H1 (cell line): ENCODE measurements at regions not wholly inside any gene's neighbourhood (a gene's known extent, or its start where the extent isn't known, plus 50 kb on each side); places are given as distances from the start of the nearest gene placed in this dataset.

Experiments
- CTCF ChIA-PET: fragments of 300-600 bp; sonication (Branson Sonifier 250); formaldehyde crosslinking; loops from one replicate; lab custom pipeline; 2021; ENCODE audit not compliant: partially characterized antibody; lab: Charles Lee
- POLR2A ChIA-PET: fragments of 300-600 bp; sonication (Branson Sonifier 250); formaldehyde crosslinking; loops from one replicate; lab custom pipeline; 2021; ENCODE audit warnings: inconsistent platforms; ENCODE audit not compliant: partially characterized antibody; lab: Charles Lee
- DNase-seq, 2 experiments: peaks; one replicate each; pipeline versions ENCODE4 v3.0.0 to v3.0.0-alpha.2; 2010 to 2022; ENCODE audit warnings: low spot score in 2 of 2, low read depth in 1 of 2, mixed read lengths in 1 of 2
- FAIRE-seq: peaks from 2 replicates; lab custom pipeline; 2011; peaks lifted over from hg19 to GRCh38; lab: Jason Lieb, UNC
- H2AFZ ChIP-seq: 2 replicates; pipeline ENCODE4 v1.8.1; 2012; ENCODE audit warnings: low read length, inconsistent platforms
- H2AK5ac ChIP-seq: 2 replicates; pipeline ENCODE4 v1.6.1; 2013; ENCODE audit warnings: low read depth, low read length
- H2BK120ac ChIP-seq: replicated peaks from 2 replicates; pipeline ENCODE3; 2013; ENCODE audit warnings: low read depth, low read length, inconsistent platforms
- H2BK12ac ChIP-seq: 2 replicates; pipeline ENCODE4 v1.6.1; 2013; ENCODE audit warnings: low read depth, low read length
- H2BK15ac ChIP-seq: 2 replicates; pipeline ENCODE4 v1.6.1; 2013; ENCODE audit warnings: low read length
- H2BK20ac ChIP-seq: 2 replicates; pipeline ENCODE4 v1.6.1; 2013; ENCODE audit warnings: low read length
- H2BK5ac ChIP-seq: 2 replicates; pipeline ENCODE4 v1.6.1; 2013; ENCODE audit warnings: low read depth, low read length
- H3K14ac ChIP-seq: 2 replicates; pipeline ENCODE4 v1.6.1; 2013; ENCODE audit warnings: inconsistent platforms; ENCODE audit not compliant: insufficient read length
- H3K18ac ChIP-seq: 2 replicates; pipeline ENCODE4 v1.6.1; 2013; ENCODE audit warnings: low read length; ENCODE audit errors: extremely low read depth
- H3K23ac ChIP-seq: 2 replicates; pipeline ENCODE4 v1.6.1; 2013; ENCODE audit warnings: inconsistent platforms; ENCODE audit not compliant: insufficient read length
- H3K23me2 ChIP-seq: 2 replicates; pipeline ENCODE4 v1.6.1; 2013; ENCODE audit warnings: low read depth, low read length
- H3K27ac ChIP-seq: 2 replicates; pipeline ENCODE4 v1.6.1; 2011; ENCODE audit warnings: low read depth, low read length, inconsistent platforms
- H3K27me3 ChIP-seq, 4 experiments: replicated peaks in 1 of 4; 1 replicate in 1 of 4; 2 replicates in 3 of 4; pipeline versions ENCODE4 v1.6.1 to v1.8.1; 2011 to 2013; ENCODE audit warnings: low read length in 3 of 4, mild to moderate bottlenecking in 3 of 4, inconsistent platforms in 2 of 4, mixed read lengths in 2 of 4, moderate library complexity in 1 of 4; ENCODE audit not compliant: control insufficient read depth in 3 of 4, insufficient read depth in 3 of 4; ENCODE audit errors: extremely low read depth in 1 of 4
- H3K36me3 ChIP-seq, 4 experiments: 2 replicates each; pipeline versions ENCODE4 v1.6.1 to v1.8.1; 2011 to 2013; ENCODE audit warnings: mild to moderate bottlenecking in 4 of 4, low read length in 3 of 4, moderate library complexity in 2 of 4, control low read depth in 1 of 4, inconsistent platforms in 1 of 4; ENCODE audit not compliant: insufficient read depth in 4 of 4, control insufficient read depth in 2 of 4
- H3K4ac ChIP-seq: replicated peaks from 2 replicates; pipeline ENCODE3; 2013; ENCODE audit warnings: low read length, low read depth, mixed read lengths, inconsistent platforms; ENCODE audit not compliant: insufficient read length
- H3K4me1 ChIP-seq, 4 experiments: replicated peaks in 1 of 4; 1 replicate in 1 of 4; 2 replicates in 3 of 4; pipeline versions ENCODE4 v1.6.1 to v1.8.1; 2011 to 2013; ENCODE audit warnings: low read length in 3 of 4, inconsistent platforms in 2 of 4, mixed read lengths in 1 of 4; ENCODE audit not compliant: insufficient read depth in 4 of 4, control insufficient read depth in 3 of 4
- H3K4me2 ChIP-seq, 2 experiments: 2 replicates each; pipeline versions ENCODE4 v1.6.1 to v1.8.1; 2011 to 2013; ENCODE audit warnings: low read depth in 2 of 2, low read length in 2 of 2, control low read depth in 1 of 2, inconsistent platforms in 1 of 2, mild to moderate bottlenecking in 1 of 2; ENCODE audit not compliant: insufficient read depth in 1 of 2
- H3K4me3 ChIP-seq, 4 experiments: fragments of 200-600, 300-600 bp in 1 of 4; sonication (generic), shearing (Covaris generic), sonication (Bioruptor Twin) in 1 of 4; 2 replicates each; pipeline versions ENCODE4 v1.5.1 to v1.8.1; 2011 to 2016; ENCODE audit warnings: low read length in 4 of 4, low read depth in 3 of 4, control low read depth in 2 of 4, inconsistent platforms in 2 of 4, mild to moderate bottlenecking in 2 of 4, mixed read lengths in 1 of 4, moderate library complexity in 1 of 4; ENCODE audit not compliant: insufficient read depth in 2 of 4; ENCODE audit errors: extremely low read depth in 1 of 4
- H3K56ac ChIP-seq: replicated peaks from 2 replicates; pipeline ENCODE3; 2013; ENCODE audit warnings: low read depth, mild to moderate bottlenecking, mixed read lengths, low read length, inconsistent platforms; ENCODE audit not compliant: insufficient read length
- H3K79me1 ChIP-seq: 2 replicates; pipeline ENCODE4 v1.6.1; 2013; ENCODE audit warnings: low read depth, low read length, control low read depth
- H3K79me2 ChIP-seq, 2 experiments: 2 replicates each; pipeline versions ENCODE4 v1.6.1 to v1.8.1; 2012 to 2013; ENCODE audit warnings: low read length in 2 of 2, mild to moderate bottlenecking in 2 of 2, inconsistent platforms in 1 of 2; ENCODE audit not compliant: insufficient read depth in 2 of 2, control insufficient read depth in 1 of 2
- H3K9ac ChIP-seq, 4 experiments: replicated peaks in 1 of 4; 1 replicate in 1 of 4; 2 replicates in 3 of 4; pipeline versions ENCODE4 v1.6.1 to v1.8.1; 2011 to 2013; ENCODE audit warnings: low read depth in 3 of 4, low read length in 3 of 4, control low read depth in 2 of 4, mild to moderate bottlenecking in 2 of 4, moderate library complexity in 2 of 4, inconsistent platforms in 1 of 4; ENCODE audit errors: extremely low read depth in 1 of 4
- H3K9me3 ChIP-seq, 2 experiments: 2 replicates each; pipeline versions ENCODE4 v1.6.1 to v1.8.1; 2012 to 2013; ENCODE audit warnings: mild to moderate bottlenecking in 2 of 2, moderate library complexity in 2 of 2, control low read depth in 1 of 2, inconsistent platforms in 1 of 2, low read depth in 1 of 2, low read length in 1 of 2, mixed read lengths in 1 of 2; ENCODE audit not compliant: insufficient read depth in 2 of 2
- H4K20me1 ChIP-seq, 2 experiments: replicated peaks in 1 of 2; 2 replicates each; pipeline versions ENCODE3 to v1.8.1; 2011 to 2013; ENCODE audit warnings: inconsistent platforms in 2 of 2, low read length in 2 of 2, mild to moderate bottlenecking in 1 of 2; ENCODE audit not compliant: insufficient read depth in 2 of 2, control insufficient read depth in 1 of 2
- H4K5ac ChIP-seq: 2 replicates; pipeline ENCODE4 v1.6.1; 2013; ENCODE audit warnings: low read length, low read depth, mixed read lengths, inconsistent platforms; ENCODE audit not compliant: insufficient read length
- H4K8ac ChIP-seq: 2 replicates; pipeline ENCODE4 v1.8.0; 2013; ENCODE audit warnings: mild to moderate bottlenecking, moderate library complexity, low read length, inconsistent platforms; ENCODE audit not compliant: insufficient read depth; ENCODE audit errors: extremely low read depth
- H4K91ac ChIP-seq: replicated peaks from 2 replicates; pipeline ENCODE3; 2013; ENCODE audit warnings: low read length, mixed read lengths, inconsistent platforms; ENCODE audit not compliant: insufficient read length
- BCL11A ChIP-seq, 2 experiments: IDR thresholded peaks; one replicate each; pipeline ENCODE4 v1.6.1; 2011; ENCODE audit warnings: low read depth in 2 of 2, low read length in 2 of 2, mild to moderate bottlenecking in 2 of 2
- MAFK ChIP-seq: IDR thresholded peaks from 2 replicates; pipeline ENCODE4 v1.6.1; 2012; ENCODE audit warnings: low read depth, mild to moderate bottlenecking, improper control_type of control experiment, low read length
- PHF8 ChIP-seq: fragments of 200-600 bp; sonication (generic); conservative IDR thresholded peaks from 2 replicates; pipeline ENCODE4 v1.7.1; 2012; ENCODE audit warnings: low read depth, mild to moderate bottlenecking, inconsistent platforms, low read length, moderate library complexity
- SRF ChIP-seq: IDR thresholded peaks from 2 replicates; pipeline ENCODE4 v1.6.1; 2011; ENCODE audit warnings: mild to moderate bottlenecking, low read depth, low read length, moderate library complexity
- TBP ChIP-seq: IDR thresholded peaks from 2 replicates; pipeline ENCODE4 v1.6.1; 2011; ENCODE audit warnings: low read depth, low read length, improper control_type of control experiment
- TEAD4 ChIP-seq: IDR thresholded peaks from 2 replicates; pipeline ENCODE4 v1.6.1; 2012; ENCODE audit warnings: low read depth, low read length, inconsistent platforms, mixed read lengths
- ZNF274 ChIP-seq: IDR thresholded peaks from 2 replicates; pipeline ENCODE4 v1.7.0; 2012; ENCODE audit warnings: low read length, borderline replicate concordance; ENCODE audit errors: extremely low read depth
- WGBS, 2 experiments: shearing (Covaris generic) in 1 of 2; methylation state at CpG; one replicate each; pipeline versions ENCODE4 v1.1.6 to v1.1.7; 2013 to 2015; ENCODE audit warnings: low lambda C conversion rate in 2 of 2, mixed read lengths in 2 of 2, inconsistent platforms in 1 of 2, low coverage in 1 of 2, missing lambda C conversion rate in 1 of 2; ENCODE audit not compliant: insufficient replicate concordance in 2 of 2, insufficient coverage in 1 of 2, insufficient read length in 1 of 2; ENCODE audit errors: extremely low coverage in 1 of 2, missing lambda C conversion rate in 1 of 2; 5-methylcytosine and 5-hydroxymethylcytosine counted together

DNA sequence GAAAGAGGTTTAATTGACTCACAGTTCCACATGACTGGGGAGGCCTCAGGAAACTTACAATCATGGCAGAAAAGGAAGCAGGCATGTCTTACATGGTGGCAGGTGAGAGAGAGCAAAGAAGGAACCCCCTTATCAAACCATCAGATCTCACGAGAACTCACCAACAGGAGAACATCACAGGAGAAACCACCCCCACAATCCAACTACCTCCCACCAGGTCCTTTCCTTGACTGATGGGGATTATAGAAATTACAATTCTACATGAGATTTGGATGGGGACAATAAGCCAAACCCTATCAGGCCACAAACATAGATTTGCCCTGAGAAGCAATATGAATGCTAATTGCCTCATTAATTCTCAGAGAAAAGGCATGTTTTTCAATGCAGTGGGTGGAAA, 138.2 kb upstream of the RAPGEF2 start:
- POLR2A ChIA-PET: no interaction called here
- Histone ChIP-seq H2BK20ac (no peak overlapping the region), H3K56ac (no peak overlapping the region), H3K27me3 (no peaks in the 10 kb centered on the region), H3K4ac (no peak overlapping the region), H3K27ac (no peak overlapping the region), H3K9me3 (no peaks in the 10 kb centered on the region), H3K4me2 (no peak overlapping the region), H4K20me1 (no peaks in the 10 kb centered on the region), H2BK5ac (no peak overlapping the region), H2AFZ (no peak overlapping the region), H2BK120ac (no peak overlapping the region), H3K23ac (no peak overlapping the region), H4K5ac (no peak overlapping the region), H2AK5ac (no peak overlapping the region), H3K36me3 (no peaks in the 10 kb centered on the region), H4K91ac (no peak overlapping the region), H3K18ac (no peak overlapping the region), H3K79me2 (no peaks in the 10 kb centered on the region), H2BK15ac (no peak overlapping the region), H2BK12ac (no peak overlapping the region), H3K9ac (no peak overlapping the region), H3K4me3 (no peak overlapping the region), H3K23me2 (no peaks in the 10 kb centered on the region), H3K4me1 (peaks cover 0 to 7% (median under 1%) of the 10 kb centered on the region in 4 experiments; a peak in 1 of 7 replicates), H4K8ac (no peak overlapping the region), H3K79me1 (no peaks in the 10 kb centered on the region), H3K14ac (no peak overlapping the region)
- FAIRE-seq (no peak), DNase-seq (no peak)
- CTCF ChIA-PET: no interaction called here
- WGBS, 2 experiments: 100% methylated on average over 1 of the region's 1 CpG; no CpG with 5 or more reads in 1 of the 2 experiments
- no peak for TF ChIP-seq SRF
- no peak for TF ChIP-seq BCL11A (IDR thresholded peaks at IDR 0.05; ENCODE audit: low read depth in 2 of 2, low read length in 2 of 2)
- no peak for TF ChIP-seq PHF8
- no peak for TF ChIP-seq ZNF274
- no peak for TF ChIP-seq MAFK
- no peak for TF ChIP-seq TEAD4
- TF ChIP-seq TBP: no peak
- TF ChIP-seq, all 59 proteins: peak for 0
